Keratinocyte (primary cell): ENCODE measurements at regions not wholly inside any gene's neighbourhood (a gene's known extent, or its start where the extent isn't known, plus 50 kb on each side); places are given as distances from the start of the nearest gene placed in this dataset.

Source experiments
- DNase-seq: peaks from one replicate; pipeline ENCODE4 v3.0.0-alpha.2; 2011; ENCODE audit warnings: low read depth, missing footprints, low spot score
- FAIRE-seq: peaks from 2 replicates; lab custom pipeline; 2011; peaks lifted over from hg19 to GRCh38; lab: Jason Lieb, UNC
- H2AFZ ChIP-seq: 2 replicates; pipeline ENCODE4 v1.6.0; 2012; ENCODE audit warnings: low read length, control low read depth, inconsistent platforms; ENCODE audit not compliant: control insufficient read depth
- H3K27ac ChIP-seq: 2 replicates; pipeline ENCODE4 v1.5.1; 2011; ENCODE audit warnings: low read length; ENCODE audit not compliant: control insufficient read depth, insufficient read depth
- H3K27me3 ChIP-seq: 3 replicates; pipeline ENCODE4 v1.6.0; 2011; ENCODE audit warnings: low read length; ENCODE audit not compliant: control insufficient read depth, insufficient read depth; ENCODE audit errors: extremely low read depth
- H3K36me3 ChIP-seq, 2 experiments: 2 replicates in 1 of 2; 3 replicates in 1 of 2; pipeline ENCODE4 v1.5.1; 2011; ENCODE audit warnings: low read length in 2 of 2, mild to moderate bottlenecking in 1 of 2; ENCODE audit not compliant: control insufficient read depth in 2 of 2, insufficient read depth in 2 of 2; ENCODE audit errors: extremely low read depth in 1 of 2
- H3K4me1 ChIP-seq: 3 replicates; pipeline ENCODE4 v1.5.1; 2011; ENCODE audit warnings: low read length; ENCODE audit not compliant: control insufficient read depth, insufficient read depth; ENCODE audit errors: extremely low read depth
- H3K4me2 ChIP-seq: 3 replicates; pipeline ENCODE4 v1.6.0; 2011; ENCODE audit warnings: low read depth, low read length; ENCODE audit not compliant: control insufficient read depth, insufficient read depth; ENCODE audit errors: extremely low read depth
- H3K4me3 ChIP-seq, 3 experiments: fragments of 200-600 bp in 1 of 3; sonication (generic) in 1 of 3; 2 replicates in 2 of 3; 3 replicates in 1 of 3; pipeline ENCODE4 v1.5.1; 2011 to 2016; ENCODE audit warnings: low read length in 3 of 3, mild to moderate bottlenecking in 3 of 3, control low read depth in 2 of 3, inconsistent platforms in 1 of 3, low read depth in 1 of 3, mixed read lengths in 1 of 3, mixed run types in 1 of 3, moderate library complexity in 1 of 3; ENCODE audit not compliant: control insufficient read depth in 2 of 3, insufficient read depth in 2 of 3; ENCODE audit errors: extremely low read depth in 1 of 3
- H3K79me2 ChIP-seq: 2 replicates; pipeline ENCODE4 v1.6.0; 2012; ENCODE audit warnings: low read length; ENCODE audit not compliant: control insufficient read depth, insufficient read depth
- H3K9ac ChIP-seq: 3 replicates; pipeline ENCODE4 v1.6.0; 2011; ENCODE audit warnings: low read length; ENCODE audit not compliant: control insufficient read depth, insufficient read depth; ENCODE audit errors: extremely low read depth
- H3K9me1 ChIP-seq: 3 replicates; pipeline ENCODE4 v1.6.0; 2011; ENCODE audit warnings: low read length; ENCODE audit not compliant: control insufficient read depth, insufficient read depth; ENCODE audit errors: extremely low read depth
- H3K9me3 ChIP-seq: 2 replicates; pipeline ENCODE4 v1.5.1; 2012; ENCODE audit warnings: low read depth, low read length; ENCODE audit not compliant: control insufficient read depth
- H4K20me1 ChIP-seq: 3 replicates; pipeline ENCODE4 v1.6.0; 2011; ENCODE audit warnings: low read length; ENCODE audit not compliant: control insufficient read depth, insufficient read depth; ENCODE audit errors: extremely low read depth
- CTCF ChIP-seq, 3 experiments: IDR thresholded peaks in 1 of 3; conservative IDR thresholded peaks in 1 of 3; optimal IDR thresholded peaks in 1 of 3; 2 replicates in 2 of 3; 3 replicates in 1 of 3; pipeline versions ENCODE3 to v1.5.1; 2011; ENCODE audit warnings: low read length in 3 of 3, mild to moderate bottlenecking in 3 of 3, moderate library complexity in 2 of 3, control low read depth in 1 of 3, inconsistent platforms in 1 of 3; ENCODE audit not compliant: insufficient read depth in 2 of 3; ENCODE audit errors: extremely low read depth in 1 of 3
- EZH2 ChIP-seq: IDR thresholded peaks from one replicate; pipeline ENCODE4 v1.6.1; 2012; ENCODE audit warnings: inconsistent platforms, mild to moderate bottlenecking, low read length, moderate library complexity
- dilution Hi-C: fragments of 300-500 bp; cut with MboI; formaldehyde crosslinking; loops from one replicate; pipeline ENCODE4 v1.7.0; 2020; ENCODE audit warnings: low sequenced_read_pairs; ENCODE audit not compliant: extremely low pct_ligation_motif_present

- no peaks in the 10 kb centered on the region for H3K4me1 ChIP-seq
- H3K27ac ChIP-seq: no peak overlapping the region
- H3K9me1 ChIP-seq: no peaks in the 10 kb centered on the region
- H3K36me3 ChIP-seq: peaks cover 12 to 15% of the 10 kb centered on the region in 2 experiments
- FAIRE-seq (no peak), DNase-seq (no peak)
- no peak overlapping the region for H3K4me2 ChIP-seq
- H4K20me1 ChIP-seq: peaks cover 6% of the 10 kb centered on the region
- no peak overlapping the region for H3K4me3 ChIP-seq
- H3K79me2 ChIP-seq: peaks cover 3% of the 10 kb centered on the region
- no peak overlapping the region for H2AFZ ChIP-seq
- H3K9ac ChIP-seq: no peak overlapping the region
- no peaks in the 10 kb centered on the region for H3K27me3 ChIP-seq
- TF ChIP-seq CTCF (optimal IDR thresholded peaks at IDR 0.05 in 1 of 3, IDR thresholded peaks at IDR 0.05 in 1 of 3, conservative IDR thresholded peaks at IDR 0.05 in 1 of 3; ENCODE audit: extremely low read depth in 1 of 3, insufficient read depth in 2 of 3, low read length in 3 of 3): no peak
- no peak for TF ChIP-seq EZH2
- dilution Hi-C loops: no loop called here
- no peaks in the 10 kb centered on the region for H3K9me3 ChIP-seq
Measured at GRCh38 chr12:124434951-124435805, 132.2 kb downstream of the NCOR2 start.

- Histone ChIP-seq H3K9me3 (no peaks in the 10 kb centered on the region), H2AFZ (no peak overlapping the region), H3K36me3 (peaks cover 12 to 16% of the 10 kb centered on the region in 2 experiments), H3K27ac (no peak overlapping the region), H4K20me1 (peaks cover 6% of the 10 kb centered on the region), H3K27me3 (no peaks in the 10 kb centered on the region), H3K9me1 (no peaks in the 10 kb centered on the region), H3K4me1 (no peaks in the 10 kb centered on the region), H3K79me2 (peaks cover 3% of the 10 kb centered on the region), H3K4me2 (no peak overlapping the region), H3K4me3 (no peak overlapping the region), H3K9ac (no peak overlapping the region)
- TF ChIP-seq CTCF (optimal IDR thresholded peaks at IDR 0.05 in 1 of 3, IDR thresholded peaks at IDR 0.05 in 1 of 3, conservative IDR thresholded peaks at IDR 0.05 in 1 of 3; ENCODE audit: extremely low read depth in 1 of 3, insufficient read depth in 2 of 3, low read length in 3 of 3) (no peak), EZH2 (no peak)
- dilution Hi-C loops: no loop called here
- FAIRE-seq (no peak), DNase-seq (no peak)
Measured at GRCh38 chr12:124434354-124434753, 133.1 kb downstream of the NCOR2 start.
